Colon (tissue), 2 donors: ENCODE measurements at regions not wholly inside any gene's neighbourhood (a gene's known extent, or its start where the extent isn't known, plus 50 kb on each side); places are given as distances from the start of the nearest gene placed in this dataset.
"Not testable (repeated sequence)": the region's sequence is repeated elsewhere in the genome, so short reads cannot be mapped to it uniquely, and the experiment has no call there.

Source experiments
- FAIRE-seq: peaks from 2 replicates; lab custom pipeline; 2012; peaks lifted over from hg19 to GRCh38; lab: Jason Lieb, UNC
- donor health status: control.
- donor health status: control.

- FAIRE-seq = not testable (repeated sequence)
Measured at GRCh38 chr6:26957399-26958127, 289.9 kb upstream of the PRSS16 start.

GRCh38 chr6:26961236-26961635, 286.3 kb upstream of the PRSS16 start:
- FAIRE-seq = not testable (repeated sequence)

GRCh38 chr6:27002447-27002846, 245.1 kb upstream of the PRSS16 start:
- no peak for FAIRE-seq

GRCh38 chr6:27007020-27007419, 240.5 kb upstream of the PRSS16 start:
- FAIRE-seq = no peak

- FAIRE-seq = not testable (repeated sequence)
Measured at GRCh38 chr6:27008613-27009012, 238.9 kb upstream of the PRSS16 start.

GRCh38 chr6:27014053-27014452, 233.4 kb upstream of the PRSS16 start:
- not testable (repeated sequence) for FAIRE-seq

GRCh38 chr6:27016689-27017088, 230.8 kb upstream of the PRSS16 start:
- FAIRE-seq = no peak

GRCh38 chr6:27018401-27018800, 229.1 kb upstream of the PRSS16 start:
- not testable (repeated sequence) for FAIRE-seq

GRCh38 chr6:27019651-27020552, 227.6 kb upstream of the PRSS16 start:
- FAIRE-seq = no peak

- FAIRE-seq = no peak
Measured at GRCh38 chr6:27020553-27020880, 227.0 kb upstream of the PRSS16 start.

GRCh38 chr6:27023664-27024063, 223.8 kb upstream of the PRSS16 start:
- no peak for FAIRE-seq

GRCh38 chr6:27025351-27025750, 222.2 kb upstream of the PRSS16 start:
- no peak for FAIRE-seq

GRCh38 chr6:27026361-27026760, 221.1 kb upstream of the PRSS16 start:
- no peak for FAIRE-seq

- no peak for FAIRE-seq
Measured at GRCh38 chr6:27031302-27031701, 216.2 kb upstream of the PRSS16 start.

GRCh38 chr6:27038498-27038897, 209.0 kb upstream of the PRSS16 start:
- no peak for FAIRE-seq

GRCh38 chr6:27040244-27041042, 207.1 kb upstream of the PRSS16 start:
- no peak for FAIRE-seq

- FAIRE-seq = no peak
Measured at GRCh38 chr6:27043244-27043643, 204.3 kb upstream of the PRSS16 start.

- not testable (repeated sequence) for FAIRE-seq
Measured at GRCh38 chr6:27045131-27045530, 202.4 kb upstream of the PRSS16 start.

- FAIRE-seq = not testable (repeated sequence)
Measured at GRCh38 chr6:27047725-27048124, 199.8 kb upstream of the PRSS16 start.

GRCh38 chr6:27049863-27050781, 197.4 kb upstream of the PRSS16 start:
- no peak for FAIRE-seq

- FAIRE-seq = not testable (repeated sequence)
Measured at GRCh38 chr6:27052082-27052730, 195.3 kb upstream of the PRSS16 start.
